22Rv1 (cell line): ENCODE measurements at regions not wholly inside any gene's neighbourhood (a gene's known extent, or its start where the extent isn't known, plus 50 kb on each side); places are given as distances from the start of the nearest gene placed in this dataset.
A peak's percentile ranks its signal among the peaks of the same experiment; 100 is the strongest.

Source experiments
- H3K27ac ChIP-seq: fragments of 450-650 bp; 2 replicates; pipeline ENCODE4 v1.5.1; 2017
- ZFX ChIP-seq: fragments of 450-650 bp; IDR thresholded peaks from 2 replicates; pipeline ENCODE4 v1.6.1; 2017; ENCODE audit warnings: antibody characterized with exemption, borderline replicate concordance
- TF ChIP-seq, protein P1 (sequence below): fragments of 450-650 bp; IDR thresholded peaks from 2 replicates; pipeline ENCODE4 v1.5.1; 2017; ENCODE audit warnings: mild to moderate bottlenecking

DNA sequence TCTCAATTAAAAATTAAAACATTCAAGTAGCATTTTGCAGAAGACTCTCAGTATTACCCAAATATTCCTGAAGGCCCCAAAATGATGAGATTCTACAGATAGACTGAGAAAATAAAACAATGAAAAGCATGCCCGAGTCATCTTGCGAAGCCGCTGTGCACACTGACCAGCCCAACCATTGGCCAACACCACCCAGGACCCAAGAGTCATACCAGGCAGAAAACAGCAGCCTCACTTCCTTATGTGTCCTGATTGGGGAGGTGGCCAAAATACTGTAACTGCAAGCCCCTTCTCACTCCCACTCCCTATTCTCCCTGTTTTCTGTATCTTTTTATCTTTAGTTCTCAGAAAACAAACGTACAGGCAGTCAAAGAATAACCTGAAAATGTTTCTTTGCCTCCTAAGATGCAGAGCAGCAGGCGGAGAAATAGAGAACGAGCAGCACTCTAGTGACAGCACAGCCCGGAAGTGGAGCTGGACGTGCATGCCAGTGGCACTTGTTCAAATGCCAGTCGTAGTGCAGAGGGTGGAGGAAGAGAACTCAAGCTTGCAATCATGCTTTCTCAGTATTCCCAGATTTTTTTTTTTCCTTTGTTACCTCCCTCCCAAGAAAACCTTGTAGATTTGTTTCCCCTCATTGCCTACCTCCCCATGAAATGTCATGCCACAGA, 182.3 kb upstream of the SOX9 start:
- H3K27ac ChIP-seq: no peak overlapping the region
- TF ChIP-seq, protein P1, sequence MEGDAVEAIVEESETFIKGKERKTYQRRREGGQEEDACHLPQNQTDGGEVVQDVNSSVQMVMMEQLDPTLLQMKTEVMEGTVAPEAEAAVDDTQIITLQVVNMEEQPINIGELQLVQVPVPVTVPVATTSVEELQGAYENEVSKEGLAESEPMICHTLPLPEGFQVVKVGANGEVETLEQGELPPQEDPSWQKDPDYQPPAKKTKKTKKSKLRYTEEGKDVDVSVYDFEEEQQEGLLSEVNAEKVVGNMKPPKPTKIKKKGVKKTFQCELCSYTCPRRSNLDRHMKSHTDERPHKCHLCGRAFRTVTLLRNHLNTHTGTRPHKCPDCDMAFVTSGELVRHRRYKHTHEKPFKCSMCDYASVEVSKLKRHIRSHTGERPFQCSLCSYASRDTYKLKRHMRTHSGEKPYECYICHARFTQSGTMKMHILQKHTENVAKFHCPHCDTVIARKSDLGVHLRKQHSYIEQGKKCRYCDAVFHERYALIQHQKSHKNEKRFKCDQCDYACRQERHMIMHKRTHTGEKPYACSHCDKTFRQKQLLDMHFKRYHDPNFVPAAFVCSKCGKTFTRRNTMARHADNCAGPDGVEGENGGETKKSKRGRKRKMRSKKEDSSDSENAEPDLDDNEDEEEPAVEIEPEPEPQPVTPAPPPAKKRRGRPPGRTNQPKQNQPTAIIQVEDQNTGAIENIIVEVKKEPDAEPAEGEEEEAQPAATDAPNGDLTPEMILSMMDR: no peak
- no peak for TF ChIP-seq ZFX

DNA sequence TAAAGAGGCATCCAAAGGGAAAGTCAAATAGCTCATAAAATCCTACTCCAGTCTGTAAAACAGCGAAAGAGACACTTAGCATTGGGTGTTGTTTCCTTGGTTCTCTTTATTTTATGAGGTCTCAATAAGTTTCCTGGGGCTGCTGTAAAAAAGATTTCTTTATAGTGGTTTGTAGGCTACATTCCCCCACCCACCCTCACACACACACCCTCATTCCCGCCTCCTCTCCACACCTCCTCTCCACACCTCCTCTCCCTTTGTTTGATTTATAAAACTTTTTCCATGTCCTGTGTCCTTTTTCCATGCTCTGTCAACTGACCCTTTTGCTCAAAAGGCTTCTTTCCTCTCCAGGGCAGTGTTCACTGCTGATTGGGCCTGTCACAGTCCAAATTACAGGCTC, 178.9 kb upstream of the SOX9 start:
- TF ChIP-seq ZFX: no peak
- TF ChIP-seq, protein P1: no peak
- H3K27ac ChIP-seq: no peak overlapping the region

DNA sequence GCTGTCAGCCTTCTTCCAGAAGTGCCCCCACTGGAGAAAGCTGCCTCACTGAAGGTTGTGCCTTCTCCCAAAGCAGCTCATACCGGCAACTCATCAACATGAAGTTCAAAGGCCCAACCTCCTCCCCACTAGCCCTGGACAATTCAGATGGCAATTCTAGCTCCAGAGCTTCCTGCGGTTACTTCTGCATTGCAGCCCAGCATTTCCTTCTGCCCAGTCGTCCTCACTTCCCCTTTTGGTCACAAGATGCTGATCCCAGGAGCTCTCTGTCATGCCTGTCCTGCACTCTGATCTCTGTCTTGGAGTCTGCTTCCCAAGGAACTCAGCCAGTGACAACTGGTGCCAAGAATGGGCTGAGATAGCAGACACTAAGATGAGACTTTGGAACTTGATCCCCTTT, 178.2 kb upstream of the SOX9 start:
- TF ChIP-seq, protein P1: no peak
- no peak for TF ChIP-seq ZFX
- no peak overlapping the region for H3K27ac ChIP-seq

DNA sequence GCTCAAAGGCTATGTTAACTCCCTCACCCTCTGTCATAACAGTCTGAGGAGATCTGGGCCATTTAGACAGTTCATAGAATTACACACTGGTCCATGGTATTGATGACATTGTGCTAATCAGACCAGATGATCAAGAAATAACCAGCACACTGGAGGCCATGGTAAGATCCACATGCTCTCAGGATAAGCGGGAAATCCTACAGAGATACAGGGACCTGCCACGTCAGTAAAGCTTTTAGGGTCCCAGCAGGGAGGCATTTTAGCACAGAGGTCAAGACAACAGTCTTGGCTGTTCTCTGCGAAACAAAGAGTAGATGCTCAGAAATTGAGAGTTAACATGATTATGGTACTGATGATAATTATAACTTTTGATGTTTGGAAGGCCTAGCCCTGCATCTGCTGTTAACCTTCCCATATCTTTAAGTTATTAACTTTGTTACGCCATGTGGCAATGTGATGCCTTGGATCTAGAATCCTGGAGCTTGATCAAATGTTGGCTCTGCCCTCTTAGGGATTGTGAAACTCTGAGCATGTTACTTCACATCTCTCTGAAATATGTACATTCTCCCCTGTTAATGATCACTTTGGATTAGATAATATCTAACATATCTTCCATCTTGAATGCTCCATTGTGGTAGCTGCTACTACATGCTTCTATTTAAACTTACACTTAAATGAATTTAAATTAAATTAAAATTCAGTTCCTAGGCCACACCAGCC, 172.0 kb upstream of the SOX9 start:
- no peak overlapping the region for H3K27ac ChIP-seq
- no peak for TF ChIP-seq ZFX
- TF ChIP-seq, protein P1: no peak

DNA sequence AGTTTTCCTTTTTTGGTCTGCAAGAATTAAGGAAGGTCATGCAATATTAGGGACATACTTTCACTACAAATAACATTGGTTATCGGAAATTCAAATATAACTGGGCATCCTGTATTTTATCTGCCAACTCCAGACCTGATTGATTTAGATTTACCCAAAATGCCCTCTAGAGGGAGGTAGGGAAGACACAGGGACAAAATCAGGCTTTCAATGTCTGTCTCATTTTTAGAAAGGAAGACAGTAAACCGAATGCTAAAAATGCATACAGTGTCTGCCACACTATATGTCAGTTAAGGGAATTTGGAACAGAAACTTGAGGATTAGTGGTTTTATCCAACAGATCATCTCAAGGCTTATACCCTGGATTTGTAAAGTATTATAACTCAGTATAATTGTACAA, 161.7 kb upstream of the SOX9 start:
- TF ChIP-seq, protein P1: peak; percentile 71
- TF ChIP-seq ZFX: no peak

DNA sequence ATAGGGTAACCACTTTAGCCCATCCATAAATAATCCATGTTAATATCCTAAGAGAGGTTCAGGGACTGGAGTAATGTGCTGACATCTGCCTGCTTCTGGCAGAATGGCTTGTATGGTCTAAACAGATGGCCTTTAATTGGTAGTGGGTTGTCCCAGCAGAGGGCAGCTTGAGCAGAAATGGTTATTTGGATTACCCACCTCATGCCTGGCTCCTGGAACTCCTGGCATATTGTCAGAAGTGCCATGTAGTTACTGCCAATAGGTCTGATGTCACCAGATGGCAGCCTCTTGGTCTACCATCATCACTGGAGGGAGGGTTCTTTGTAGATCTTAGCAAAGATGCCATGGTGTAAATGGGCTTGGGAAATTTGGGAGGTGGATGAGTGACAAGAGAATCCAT, 157.5 kb upstream of the SOX9 start:
- no peak overlapping the region for H3K27ac ChIP-seq
- no peak for TF ChIP-seq ZFX
- TF ChIP-seq, protein P1: no peak

More for the DNA sequence above, 161.7 kb upstream of the SOX9 start:
- H3K27ac ChIP-seq: no peak overlapping the region

DNA sequence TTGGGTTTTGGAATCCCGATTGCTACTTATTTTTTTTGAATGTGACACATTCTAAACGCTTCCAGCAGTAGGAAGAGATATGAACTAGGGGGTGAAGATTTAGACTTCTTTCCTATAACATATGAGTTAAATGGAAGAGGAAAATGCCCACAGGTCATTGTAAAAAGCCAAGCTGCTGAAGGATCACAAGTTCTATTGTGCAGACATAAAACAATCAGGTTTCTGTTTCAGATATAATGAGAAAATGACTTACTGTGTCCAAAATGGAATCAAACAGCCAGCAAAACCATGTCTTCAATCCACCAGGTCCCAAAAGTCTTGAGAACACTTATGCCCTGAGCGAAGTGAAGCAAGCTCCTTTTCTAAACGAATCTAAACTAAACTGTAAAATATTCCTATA, 157.0 kb upstream of the SOX9 start:
- no peak overlapping the region for H3K27ac ChIP-seq

More for the DNA sequence above, 157.0 kb upstream of the SOX9 start:
- TF ChIP-seq, protein P1: no peak
- no peak for TF ChIP-seq ZFX
